ENCODE measurements at regions not wholly inside any gene's neighbourhood (a gene's known extent, or its start where the extent isn't known, plus 50 kb on each side); places are given as distances from the start of the nearest gene placed in this dataset.

DNA sequence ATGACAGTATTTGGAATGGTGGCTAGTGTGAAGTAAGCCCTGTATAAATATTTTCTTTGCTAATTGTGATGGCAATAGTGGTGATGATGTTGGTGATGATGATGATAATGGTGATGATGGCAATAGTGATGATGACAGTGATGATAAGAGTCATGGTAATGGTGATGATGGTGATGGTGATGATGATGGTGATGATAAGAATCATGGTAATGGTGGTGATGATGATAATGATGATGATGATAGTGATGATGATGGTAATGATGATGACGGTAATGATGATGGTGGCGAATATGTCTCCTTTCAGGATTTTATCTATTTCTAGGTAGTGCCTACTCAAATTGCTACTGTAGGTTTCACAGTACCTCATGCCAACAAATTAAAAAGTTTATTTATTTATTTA lies 205.4 kb downstream of the GALR1 start:
- no peak for DNase-seq

DNA sequence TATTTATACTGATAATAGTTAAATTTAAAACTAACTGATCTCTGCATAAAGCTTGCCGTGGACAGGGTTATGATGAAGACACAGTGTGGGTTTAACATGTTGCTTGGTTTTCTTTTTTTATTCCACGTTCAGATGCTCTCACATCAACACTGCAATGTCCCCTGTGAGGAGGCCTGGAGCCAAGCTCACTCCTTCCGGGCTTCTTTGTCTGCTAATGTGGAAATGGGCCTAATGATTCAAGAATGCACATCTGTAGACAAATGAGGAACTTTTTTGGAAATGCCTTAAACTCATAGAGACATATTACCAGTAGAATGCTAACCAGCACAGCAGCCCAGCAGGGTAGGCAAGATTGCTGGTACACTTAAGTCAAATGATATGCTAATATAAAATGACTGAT lies 208.0 kb downstream of the GALR1 start:
- no peak for DNase-seq

DNA sequence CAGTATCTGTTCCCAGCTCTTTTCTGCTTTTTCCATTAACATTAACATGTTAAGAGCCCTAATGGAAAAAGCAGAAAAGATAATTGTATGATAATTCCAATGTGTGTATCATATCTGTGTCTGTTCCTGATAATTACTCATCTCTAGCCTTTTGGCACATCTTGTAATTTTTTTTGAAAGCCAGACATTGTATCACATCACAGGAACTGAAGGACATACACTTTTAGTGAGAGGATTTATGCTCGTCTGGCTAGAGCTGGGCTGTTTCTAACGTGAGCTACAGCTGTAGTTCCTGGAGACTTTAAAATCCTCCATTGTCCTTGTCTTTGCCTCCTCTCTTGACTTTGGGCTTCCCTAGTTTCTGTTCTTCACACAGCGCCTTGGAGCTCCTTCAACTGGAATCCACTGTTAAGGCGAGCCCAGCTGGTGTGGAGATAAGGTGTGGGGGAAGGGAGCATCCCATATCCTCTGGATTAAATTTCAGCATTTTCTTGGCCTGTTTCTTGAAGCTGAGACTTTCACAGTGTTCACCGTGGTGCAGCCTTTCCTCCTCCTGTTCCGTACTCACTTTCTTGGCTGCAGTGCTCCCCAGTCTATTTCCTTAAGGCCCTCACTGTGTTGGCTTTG lies 211.5 kb downstream of the GALR1 start:
- no peak for DNase-seq

DNA sequence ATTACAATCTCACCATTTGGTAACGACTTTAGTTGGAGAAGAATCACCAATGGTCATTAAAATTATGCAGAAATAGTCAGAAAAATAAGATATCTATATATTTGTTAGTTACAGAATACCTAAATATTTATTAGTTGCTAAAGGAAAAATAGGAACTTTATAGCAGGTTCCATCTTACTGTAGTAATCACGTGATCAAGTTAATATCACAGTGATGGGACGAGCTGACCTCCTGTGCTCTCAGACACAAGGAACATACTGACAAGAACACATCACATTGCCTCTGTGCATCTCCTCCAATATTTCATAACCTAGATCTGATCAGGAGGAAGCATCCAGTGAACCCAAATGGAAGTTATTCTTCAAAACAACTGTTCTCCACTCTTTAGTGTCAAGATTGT lies 215.3 kb downstream of the GALR1 start:
- DNase-seq = no peak

DNA sequence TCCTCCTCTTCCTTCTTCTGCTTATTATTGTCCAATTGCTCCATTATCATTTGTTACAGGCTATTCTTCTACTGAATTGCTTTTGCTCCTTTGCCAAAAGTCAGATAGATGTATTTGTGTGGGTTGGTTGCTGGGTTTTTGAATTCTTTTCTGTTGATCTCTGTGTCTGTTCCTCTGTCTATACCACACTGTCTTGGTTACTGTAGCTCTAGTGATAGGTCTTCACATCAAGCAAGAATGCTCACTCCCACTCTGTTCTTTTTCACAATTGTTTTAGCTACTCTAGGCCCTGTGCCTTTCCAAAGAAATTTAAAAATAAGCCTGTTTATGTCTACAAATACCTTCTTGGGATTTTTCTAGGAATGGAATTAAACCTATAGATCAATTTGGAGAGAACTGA lies 217.2 kb downstream of the GALR1 start:
- no peak for DNase-seq

DNA sequence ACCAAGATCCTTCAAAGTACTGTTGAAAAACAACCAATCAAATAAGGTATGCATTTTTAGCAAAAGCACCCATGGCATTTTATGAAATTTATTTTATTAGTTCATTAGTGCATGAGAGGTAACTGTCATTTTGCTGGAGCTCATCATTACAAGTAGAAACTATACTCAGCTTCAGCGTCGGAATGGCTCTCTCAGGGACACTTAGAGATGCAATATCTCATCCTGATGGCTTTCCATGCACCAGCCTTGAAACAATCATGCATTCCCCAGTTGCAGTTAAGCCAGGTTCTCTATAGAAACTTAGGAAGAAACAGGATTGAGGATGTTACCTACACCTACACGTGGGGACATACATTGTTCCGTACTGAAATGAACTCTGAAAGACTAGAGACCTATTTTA lies 219.5 kb downstream of the GALR1 start:
- DNase-seq = no peak

DNA sequence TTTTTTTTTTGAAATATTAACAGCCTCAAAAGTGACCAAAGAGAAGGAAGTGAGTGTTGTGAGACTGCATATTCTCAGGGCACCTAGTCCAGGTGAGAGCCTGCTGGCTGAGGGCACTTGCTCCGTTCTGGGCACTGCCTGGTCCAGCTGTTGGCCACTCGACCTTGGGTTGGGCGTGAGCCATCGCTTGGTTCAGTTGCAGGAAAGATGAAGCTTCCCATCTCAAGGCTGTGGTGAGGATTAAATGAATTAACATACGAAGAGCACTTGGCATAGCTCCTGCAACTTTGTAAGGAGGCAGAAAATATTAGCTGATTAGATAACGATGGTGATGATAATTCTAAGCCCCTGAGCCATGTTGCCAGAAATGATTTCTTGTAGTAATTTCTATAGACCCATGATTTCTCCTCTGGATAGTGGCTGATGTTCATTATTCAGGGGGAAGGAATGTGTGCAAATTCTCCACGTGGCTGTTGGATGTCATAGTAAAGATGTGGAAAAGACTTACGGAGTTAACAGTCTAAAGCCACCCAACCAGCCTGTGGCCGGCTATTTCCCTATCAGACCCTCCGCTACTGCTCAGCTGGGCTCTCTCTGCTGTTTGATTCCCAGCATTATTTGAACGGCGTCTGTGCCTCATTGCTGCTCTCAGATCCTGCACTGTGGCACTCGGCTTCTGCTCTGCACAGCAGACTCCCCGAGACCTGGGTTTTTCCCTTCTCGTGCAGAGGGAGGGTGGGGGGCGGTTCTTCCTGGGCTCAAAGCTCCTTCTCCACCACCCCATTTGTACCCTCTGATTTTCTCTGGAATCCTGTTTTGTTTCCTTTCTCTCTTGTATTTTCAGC lies 221.1 kb downstream of the GALR1 start:
- DNase-seq = no peak

DNA sequence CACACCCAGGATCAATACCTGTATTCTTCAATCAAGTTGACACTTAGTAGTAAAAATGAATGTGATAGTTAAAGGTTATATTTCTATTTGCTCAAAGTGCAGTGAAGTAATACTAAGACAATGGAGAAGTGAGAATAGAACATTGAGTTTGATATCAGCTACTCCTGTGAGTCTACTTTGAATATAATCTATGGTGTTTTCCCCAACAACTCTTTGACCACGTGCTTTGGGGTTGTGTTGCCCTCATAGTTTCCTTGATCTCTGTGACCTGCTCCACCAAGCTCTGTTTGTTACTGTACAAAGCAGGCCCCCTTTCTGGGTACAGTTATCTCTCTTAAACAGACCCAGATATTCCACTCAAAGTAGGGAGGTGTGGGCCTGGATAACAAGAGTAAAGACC lies 222.9 kb downstream of the GALR1 start:
- no peak for DNase-seq

DNA sequence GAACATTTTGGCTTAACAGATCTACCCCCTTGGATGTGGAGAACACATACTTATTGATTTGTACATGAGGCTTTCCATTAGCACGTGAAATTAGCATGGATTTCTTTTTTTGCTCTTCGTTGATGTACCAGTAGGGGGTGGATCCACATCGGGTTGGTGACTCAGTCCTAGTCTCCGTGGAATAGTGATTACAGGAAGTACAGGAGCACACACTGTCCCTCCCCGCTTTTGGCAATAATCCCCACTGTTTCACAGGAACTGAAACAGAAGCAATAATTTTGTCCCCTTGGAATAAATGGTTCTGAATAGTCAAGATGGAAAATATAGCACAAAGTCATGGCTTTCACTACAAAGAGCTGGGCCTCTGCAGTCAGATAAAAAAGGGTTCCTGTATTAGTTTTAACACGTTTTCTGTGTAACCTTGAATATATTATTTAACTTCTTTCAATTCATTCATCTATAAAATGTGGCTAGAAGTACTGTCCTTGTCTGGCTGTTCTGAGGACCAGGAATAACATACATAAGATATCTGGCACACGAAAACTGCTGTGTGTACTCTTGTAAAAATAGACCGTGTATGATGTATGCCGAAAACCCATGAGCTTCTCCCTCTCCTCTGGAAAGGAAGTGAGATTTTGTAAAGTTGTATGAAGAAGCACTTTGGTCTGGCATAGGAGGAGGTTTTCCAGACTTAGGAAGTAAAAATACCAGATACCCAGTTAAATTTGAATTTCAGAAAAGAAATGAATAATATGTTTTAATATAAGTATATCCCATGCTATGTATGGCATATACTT lies 229.2 kb downstream of the GALR1 start:
- DNase-seq = no peak

DNA sequence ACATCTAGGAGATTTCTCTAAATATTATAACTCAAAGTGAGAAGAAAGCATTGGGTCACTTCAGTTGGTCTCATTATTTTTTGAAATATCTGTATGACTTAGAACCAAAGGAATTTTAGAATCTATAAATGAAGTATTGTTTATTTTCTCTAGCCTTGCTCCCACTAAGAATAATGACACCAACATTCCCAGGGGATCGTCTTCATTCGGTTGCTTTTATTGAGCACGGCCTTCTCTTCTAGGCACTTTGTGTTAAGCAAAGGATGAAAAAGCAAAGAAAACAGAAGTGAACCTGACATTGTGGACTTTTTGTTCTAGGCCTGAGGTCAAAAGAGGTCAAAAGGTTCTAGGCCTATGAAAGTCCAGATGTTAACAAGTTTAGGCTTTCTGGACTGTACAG lies 231.9 kb downstream of the GALR1 start:
- DNase-seq = no peak

DNA sequence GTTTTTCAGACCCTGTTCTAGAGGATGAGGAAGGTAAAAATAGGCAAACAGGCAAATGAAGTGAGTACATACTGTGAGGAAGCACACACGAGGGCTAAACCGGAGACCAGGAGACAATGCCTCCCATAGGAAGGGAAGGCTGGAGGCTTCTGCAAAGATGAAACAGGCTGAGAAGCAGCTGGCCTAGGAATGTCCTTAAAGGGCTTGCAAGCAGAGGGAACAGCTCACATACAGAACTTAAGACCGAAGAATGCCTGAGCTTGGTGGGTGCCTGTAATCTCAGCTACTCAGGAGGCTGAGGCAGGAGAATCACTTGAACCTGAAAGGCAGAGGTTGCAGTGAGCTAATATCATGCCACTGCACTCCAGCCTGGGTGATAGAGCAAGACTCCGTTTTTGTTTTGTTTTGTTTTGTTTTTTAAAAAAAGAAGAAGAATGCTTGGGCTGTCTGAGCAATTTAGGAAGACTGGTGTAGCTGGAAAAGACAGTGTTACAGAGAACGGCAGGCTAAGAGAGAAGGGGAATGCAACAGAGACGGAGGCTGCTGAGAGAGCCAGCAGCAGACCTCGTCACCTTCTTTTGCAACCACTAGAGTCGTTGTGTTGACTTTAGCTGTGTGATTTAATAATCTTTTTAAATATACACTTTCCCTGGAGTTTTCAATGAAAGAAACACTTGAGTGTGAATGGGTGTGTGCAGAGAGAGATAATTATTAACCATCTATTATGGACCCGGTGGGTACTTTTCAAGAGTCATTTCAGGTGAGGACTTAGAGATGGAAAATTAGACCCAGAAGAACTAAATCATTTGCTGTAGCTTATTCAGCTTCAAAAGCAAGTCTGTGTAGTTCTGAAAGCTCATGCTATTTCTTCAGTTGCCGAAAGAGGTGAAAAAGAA lies 232.8 kb downstream of the GALR1 start:
- DNase-seq = no peak

DNA sequence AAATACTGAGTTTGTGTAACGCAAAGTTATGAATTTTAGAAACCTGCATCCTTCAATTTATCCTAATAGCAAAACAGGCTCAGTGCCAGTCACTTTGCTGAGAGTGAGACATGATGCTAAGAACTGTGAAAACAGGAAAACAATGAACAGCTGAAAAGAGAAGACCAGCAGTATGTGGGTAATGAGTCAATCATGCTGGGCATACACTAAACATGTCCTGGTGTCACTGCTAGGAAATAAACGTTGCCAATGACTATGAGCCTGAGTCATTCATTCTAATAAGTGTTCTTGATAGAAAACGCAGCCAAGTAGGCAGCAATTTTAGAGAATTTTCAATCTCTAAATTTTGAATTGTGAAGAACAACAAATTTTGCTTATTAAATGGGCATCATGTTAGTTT lies 237.3 kb downstream of the GALR1 start:
- no peak for DNase-seq

DNA sequence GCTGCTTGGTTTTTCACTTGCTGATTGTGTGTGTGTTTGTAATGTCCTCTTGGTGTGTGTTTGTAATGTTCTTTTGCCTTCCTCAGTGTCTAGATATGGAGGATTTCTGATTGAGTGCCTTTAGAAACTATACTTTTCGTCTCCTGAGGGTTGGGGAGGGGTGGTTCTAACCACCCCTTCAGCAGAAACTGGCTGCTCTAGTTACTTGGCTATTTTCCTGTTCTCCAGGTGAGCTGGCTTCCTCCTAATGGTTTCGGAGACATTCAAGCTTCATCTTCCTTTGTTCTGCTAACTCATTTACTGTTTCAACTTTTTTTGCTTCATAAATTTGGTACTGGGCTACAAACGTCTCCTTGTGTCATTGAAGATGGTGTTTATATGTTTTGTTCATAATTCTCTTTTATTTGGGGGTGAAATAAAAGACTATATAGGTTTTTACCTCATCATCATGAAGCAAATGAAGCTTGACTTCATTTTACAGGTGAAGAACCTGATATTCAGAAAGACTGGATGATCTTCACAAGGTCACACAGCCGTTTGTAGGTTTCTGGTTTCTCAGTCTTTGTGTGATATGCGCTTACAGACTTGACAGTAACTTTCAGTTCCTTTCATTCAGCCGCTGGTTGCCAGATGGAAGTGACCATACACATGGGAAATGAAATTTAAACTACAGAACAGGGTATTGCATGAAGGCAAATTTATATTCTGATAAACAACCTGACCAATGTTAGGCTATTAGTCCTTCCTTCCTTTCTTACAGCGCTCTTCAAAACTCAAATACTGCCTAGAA lies 238.5 kb downstream of the GALR1 start:
- DNase-seq = no peak

DNA sequence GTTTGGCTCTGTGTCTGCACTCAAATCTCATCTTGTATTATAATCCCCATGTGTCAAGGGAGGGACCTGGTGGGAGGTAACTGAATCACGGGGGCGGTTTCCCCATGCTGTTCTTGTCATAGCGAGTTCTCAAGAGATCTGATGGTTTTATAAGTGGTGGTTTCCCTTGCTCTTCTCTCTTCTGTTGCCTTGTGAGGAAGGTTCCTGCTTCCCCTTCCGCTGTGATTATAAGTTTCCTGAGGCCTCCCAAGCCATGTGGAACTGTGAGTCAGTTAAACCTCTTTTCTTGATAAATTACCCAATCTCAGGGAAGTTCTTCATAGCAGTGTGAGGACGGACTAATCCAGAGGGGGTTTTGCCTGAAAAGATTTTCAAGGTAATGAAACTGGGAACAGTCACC lies 245.4 kb downstream of the GALR1 start:
- no peak for DNase-seq

DNA sequence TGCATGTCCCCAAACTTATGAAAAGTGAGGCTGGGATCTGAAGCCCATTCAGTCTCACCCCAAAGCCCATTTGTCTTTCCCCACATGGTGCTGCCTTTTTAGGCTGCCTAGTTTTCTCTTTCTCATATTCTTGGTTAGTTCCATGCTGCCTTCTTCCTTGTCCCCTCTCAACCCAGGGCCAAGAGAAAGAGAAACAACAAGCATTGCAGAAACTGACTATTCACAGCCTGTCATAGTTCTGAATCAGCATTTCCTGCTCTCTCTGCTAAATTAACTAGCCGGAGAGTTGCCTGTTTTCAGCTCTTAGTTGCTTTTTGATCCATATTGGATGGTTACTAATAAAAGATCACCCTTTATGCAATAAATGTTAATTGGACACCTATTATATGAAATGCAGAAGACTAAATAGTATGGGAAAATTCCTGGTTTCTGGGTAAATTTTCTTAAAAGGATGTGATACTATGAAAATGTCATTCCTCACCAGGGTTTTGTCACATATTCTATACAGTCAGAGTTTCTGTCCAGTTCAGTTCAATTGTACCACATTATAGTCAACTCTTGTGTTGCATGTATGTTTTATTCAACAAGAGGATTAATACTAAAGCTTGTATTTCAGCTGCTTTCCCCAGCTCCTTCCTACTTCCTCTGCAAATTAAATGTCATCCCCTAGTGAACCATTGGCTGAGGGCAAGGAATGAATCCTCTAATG lies 246.5 kb downstream of the GALR1 start:
- no peak for DNase-seq

DNA sequence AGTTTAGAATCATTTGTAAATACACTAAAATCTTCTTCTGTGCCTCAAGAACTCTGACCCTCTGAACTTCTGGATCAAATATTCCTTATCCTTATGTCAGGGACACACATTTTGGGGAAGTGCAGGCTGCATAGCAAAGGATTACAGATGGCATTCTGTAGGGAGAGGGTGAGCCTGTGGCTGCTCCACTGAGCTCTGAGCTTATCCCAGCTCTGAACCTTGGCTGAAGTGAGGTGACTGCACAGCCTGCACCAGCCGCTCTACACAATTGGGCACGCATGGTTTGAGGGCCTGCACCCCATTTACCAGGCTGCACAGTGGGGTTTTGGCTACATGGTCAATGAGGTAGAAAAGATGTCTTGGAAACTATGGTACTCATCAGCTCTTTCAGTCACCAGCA lies 251.6 kb downstream of the GALR1 start:
- no peak for DNase-seq

DNA sequence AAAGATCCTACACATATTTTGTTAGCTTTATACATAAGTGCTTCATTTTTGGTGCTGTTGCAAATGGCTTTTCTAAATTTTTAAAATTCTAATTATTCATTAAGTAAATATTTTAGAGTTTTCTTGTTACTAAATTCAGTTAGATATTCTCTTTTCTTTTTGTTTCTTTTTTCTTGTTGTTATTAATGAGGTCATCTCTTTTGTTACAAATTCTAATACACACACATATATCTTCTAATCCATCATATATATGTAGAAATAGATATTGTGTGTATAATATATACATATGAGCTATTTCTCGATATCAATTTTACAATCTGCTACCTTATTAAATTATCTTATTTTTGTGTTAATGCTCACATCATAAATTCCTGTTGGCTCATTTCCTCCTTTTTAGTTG lies 255.9 kb downstream of the GALR1 start:
- no peak for DNase-seq

DNA sequence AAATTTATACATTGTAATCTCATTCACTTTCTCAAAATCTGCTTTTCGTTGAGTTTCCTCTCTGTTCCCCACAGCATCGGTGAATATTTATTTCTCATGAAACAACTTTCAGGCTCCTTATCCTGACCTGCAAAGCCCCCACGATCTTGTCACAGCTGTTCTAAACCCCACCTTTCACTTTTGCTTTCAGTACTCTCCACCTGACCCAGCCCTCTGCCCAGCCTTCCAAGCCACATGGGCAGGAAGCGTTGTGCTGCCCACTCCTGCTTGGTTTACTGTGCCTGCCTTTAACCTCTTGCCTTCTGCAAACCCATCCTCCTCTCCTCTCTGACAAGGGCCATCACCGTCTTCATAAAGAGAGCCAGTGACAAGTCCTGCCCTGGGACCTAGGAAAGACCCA lies 262.5 kb downstream of the GALR1 start:
- no peak for DNase-seq

DNA sequence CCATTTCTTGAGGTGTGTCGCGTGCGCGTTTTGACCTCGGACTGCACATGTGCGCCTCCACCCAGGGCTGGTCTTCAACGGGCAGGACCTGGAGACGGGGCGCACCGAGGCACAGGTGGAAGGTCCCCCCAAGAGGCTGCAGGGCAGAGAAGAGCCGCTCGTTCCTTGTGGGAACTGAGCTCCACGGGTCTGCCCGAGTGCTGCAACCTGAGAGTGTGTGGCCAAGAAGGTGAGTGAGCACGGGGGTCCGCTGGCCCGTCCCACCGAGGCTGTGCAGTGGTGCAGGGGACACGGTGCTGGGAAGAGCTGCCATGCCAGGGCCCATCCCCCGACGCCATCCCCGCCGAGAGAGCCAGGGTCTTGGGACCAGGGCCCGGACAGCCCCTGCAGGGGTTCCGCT lies 268.3 kb downstream of the GALR1 start:
- no peak for DNase-seq

DNA sequence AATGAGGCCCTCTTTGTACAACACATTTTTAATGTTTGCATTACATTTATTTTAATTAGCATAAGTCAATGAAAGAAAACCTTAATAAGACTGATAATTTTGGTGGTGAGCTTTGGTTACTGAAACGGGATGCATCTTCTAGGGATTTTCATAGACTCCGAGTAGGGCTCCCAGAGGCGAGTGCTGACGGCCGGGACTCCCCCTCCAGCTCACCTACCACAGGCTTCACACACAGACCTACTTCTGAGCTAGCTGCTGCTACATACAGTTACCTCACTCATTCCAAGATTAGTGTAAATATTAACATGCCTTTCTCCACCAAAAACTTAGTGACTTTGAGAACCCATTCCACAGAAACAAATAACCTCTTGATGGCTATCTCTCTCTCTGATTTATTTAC lies 271.1 kb downstream of the GALR1 start:
- no peak for DNase-seq

DNA sequence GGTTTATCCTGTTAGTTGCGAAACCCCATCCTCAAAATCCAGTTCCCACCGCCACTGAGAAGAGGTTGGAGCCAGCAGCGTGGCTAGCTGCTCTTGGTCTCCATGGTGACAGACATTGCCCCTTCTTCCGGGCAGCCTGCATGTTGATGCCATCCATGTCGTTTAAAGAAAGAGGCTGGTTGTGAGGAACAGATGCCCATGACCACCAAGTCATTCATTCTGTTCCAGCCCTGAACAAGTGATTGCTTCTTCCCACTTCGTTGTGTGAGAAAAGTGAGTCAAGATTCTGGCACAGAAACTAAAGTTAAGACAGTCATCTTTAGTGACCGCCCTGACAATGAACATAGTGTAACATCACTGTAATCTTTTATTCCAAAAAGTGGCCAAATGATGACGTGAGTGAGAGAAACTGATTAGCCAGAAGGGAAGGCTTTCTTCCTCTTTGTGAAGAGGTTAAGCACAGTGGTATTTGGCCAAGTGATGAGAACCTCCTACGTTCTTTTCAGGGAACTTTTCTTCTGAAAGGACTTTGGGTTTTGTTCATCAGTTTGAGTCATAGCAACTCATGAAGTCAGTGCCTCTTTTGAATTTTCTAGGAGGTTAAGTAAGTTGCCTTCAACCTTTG lies 272.5 kb downstream of the GALR1 start:
- no peak for DNase-seq

Measured in CD4-positive, alpha-beta T cell treated with Interleukin-6 for 4 hours (primary cell).